Ovary (tissue), 7 donors: ENCODE measurements at regions not wholly inside any gene's neighbourhood (a gene's known extent, or its start where the extent isn't known, plus 50 kb on each side); places are given as distances from the start of the nearest gene placed in this dataset.

Experiments
- DNase-seq, 5 donors: peaks; one replicate each; pipeline ENCODE4 v3.0.0-alpha.2; 2019 to 2020
- H3K27ac ChIP-seq, 2 donors: fragments of 200-600 bp; one replicate each; pipeline versions ENCODE4 v1.5.1 to v1.8.0; 2019 to 2022
- H3K27me3 ChIP-seq: fragments of 200-600 bp; one replicate; pipeline ENCODE4 v1.8.0; 2022
- H3K36me3 ChIP-seq: fragments of 200-600 bp; sonication (generic); one replicate; pipeline ENCODE4 v1.5.1; 2019
- H3K4me1 ChIP-seq: one replicate; pipeline ENCODE4 v1.8.1; 2013; ENCODE audit warnings: mild to moderate bottlenecking, moderate library complexity; ENCODE audit not compliant: insufficient read depth
- H3K4me3 ChIP-seq: fragments of 200-600 bp; sonication (generic); one replicate; pipeline ENCODE4 v1.5.1; 2017
- H3K9me3 ChIP-seq, 2 donors: fragments of 200-600 bp in 1 of 2; sonication (generic) in 1 of 2; one replicate each; pipeline versions ENCODE4 v1.5.1 to v1.8.1; 2013 to 2019; ENCODE audit warnings: mild to moderate bottlenecking in 1 of 2, moderate library complexity in 1 of 2
- CTCF ChIP-seq, 3 donors: fragments of 450-650 bp in 2 of 3; fragments of 200-600 bp in 1 of 3; IDR thresholded peaks; one replicate each; pipeline versions ENCODE4 v1.5.1 to v1.8.0; 2016 to 2022; ENCODE audit warnings: antibody characterized with exemption in 3 of 3, mild to moderate bottlenecking in 1 of 3
- EP300 ChIP-seq: sonication (generic); formaldehyde crosslinking; IDR thresholded peaks from one replicate; pipeline ENCODE4 v1.6.1; 2017; ENCODE audit warnings: antibody characterized with exemption
- POLR2A ChIP-seq: fragments of 450-650 bp; IDR thresholded peaks from one replicate; pipeline ENCODE4 v1.6.1; 2017; ENCODE audit warnings: antibody characterized with exemption, mild to moderate bottlenecking, moderate library complexity
- WGBS, 3 donors: extraction: QIAGEN DNeasy Blood & Tissue Kit in 1 of 3; methylation state at CpG; one replicate each; pipeline versions ENCODE4 v1.1.5 to v1.1.7; 2013 to 2017; 5-methylcytosine and 5-hydroxymethylcytosine counted together
- intact Hi-C, 4 donors: fragments of 100-400 bp; cut with DNase I; formaldehyde crosslinking; loops; one replicate each; pipeline versions ENCODE4 v1.11.0 to v1.15.1; 2022 to 2023
- donor health status: DM: no; HTN: no; CAD: no; lungs with moderate emphysema.
- donor health status: DM: no; HTN: no; CAD: no.
- donor health status: Bipolar disorder and iron deficiency.
- donor health status: DM: no; HTN: no; CAD: no.
- donor health status: DM: yes; HTN: yes; CAD: no.

- TF ChIP-seq CTCF (IDR thresholded peaks at IDR 0.05) (no peak), POLR2A (no peak), EP300 (no peak)
- no peak overlapping the region for H3K4me3 ChIP-seq
- no peaks in the 10 kb centered on the region for H3K4me1 ChIP-seq
- no peak for DNase-seq
- H3K27ac ChIP-seq = no peak overlapping the region
- intact Hi-C loops = no loop called here
- peaks cover 0 to 6% of the 10 kb centered on the region in 2 donors for H3K9me3 ChIP-seq
- 75 to 85% (median 79%) methylated on average over 6 of the region's 6 CpGs for WGBS, 3 donors
- no peaks in the 10 kb centered on the region for H3K36me3 ChIP-seq
- no peaks in the 10 kb centered on the region for H3K27me3 ChIP-seq
These were observed 164.2 kb downstream of the PPIAL4G start for GRCh38 chr1:148318904-148319242.

DNA sequence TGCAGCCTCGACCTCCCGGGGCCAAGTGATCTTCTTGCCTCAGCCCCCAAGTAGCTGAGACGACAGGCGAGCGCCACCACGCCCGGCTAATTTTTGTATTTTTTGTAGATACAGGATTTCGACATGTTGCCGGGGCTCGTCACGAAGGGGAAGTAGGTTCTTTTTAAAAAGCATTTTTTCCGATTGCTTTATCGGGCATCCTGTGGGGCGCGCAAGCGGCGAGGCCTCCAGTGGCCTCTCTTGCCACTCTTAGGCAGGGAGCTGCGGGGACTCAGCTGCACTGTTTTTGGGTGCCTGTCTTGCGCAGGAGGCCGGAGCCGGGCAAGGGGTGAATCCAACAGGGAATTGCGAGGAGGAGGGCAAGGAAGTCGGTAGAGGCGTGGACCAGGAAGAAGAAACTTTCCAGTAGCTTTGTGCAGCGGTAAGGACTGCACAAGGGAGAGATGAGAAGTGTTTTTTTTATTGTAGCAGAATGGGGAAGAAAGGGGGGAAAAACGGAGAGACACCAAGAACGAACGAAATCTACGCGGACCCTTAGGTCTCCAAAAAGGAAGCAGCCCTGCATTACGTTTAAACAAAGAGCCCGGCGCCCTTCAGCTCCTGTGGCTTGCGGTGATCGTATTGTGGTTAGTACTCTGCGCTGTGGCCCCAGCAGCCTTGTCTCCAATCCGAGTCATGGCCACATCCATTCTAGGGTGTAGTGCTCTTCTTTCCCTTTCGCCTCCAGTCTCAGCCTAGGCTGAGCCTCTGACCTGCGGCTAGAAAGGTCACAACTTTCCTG, 164.8 kb downstream of the PPIAL4G start:
- no peak for TF ChIP-seq CTCF (IDR thresholded peaks at IDR 0.05)
- TF ChIP-seq POLR2A = no peak
- TF ChIP-seq EP300 = no peak
- DNase-seq = no peak
- H3K36me3 ChIP-seq = no peaks in the 10 kb centered on the region
- 16% methylated on average over 39 of the region's 39 CpGs for whole genome bisulfite sequencing, 3 donors
- H3K27ac ChIP-seq = no peak overlapping the region
- peaks cover 0 to 6% of the 10 kb centered on the region in 2 donors for H3K9me3 ChIP-seq
- H3K4me3 ChIP-seq = no peak overlapping the region
- H3K27me3 ChIP-seq = no peaks in the 10 kb centered on the region
- no peaks in the 10 kb centered on the region for H3K4me1 ChIP-seq
- intact Hi-C loops = no loop called here

DNA sequence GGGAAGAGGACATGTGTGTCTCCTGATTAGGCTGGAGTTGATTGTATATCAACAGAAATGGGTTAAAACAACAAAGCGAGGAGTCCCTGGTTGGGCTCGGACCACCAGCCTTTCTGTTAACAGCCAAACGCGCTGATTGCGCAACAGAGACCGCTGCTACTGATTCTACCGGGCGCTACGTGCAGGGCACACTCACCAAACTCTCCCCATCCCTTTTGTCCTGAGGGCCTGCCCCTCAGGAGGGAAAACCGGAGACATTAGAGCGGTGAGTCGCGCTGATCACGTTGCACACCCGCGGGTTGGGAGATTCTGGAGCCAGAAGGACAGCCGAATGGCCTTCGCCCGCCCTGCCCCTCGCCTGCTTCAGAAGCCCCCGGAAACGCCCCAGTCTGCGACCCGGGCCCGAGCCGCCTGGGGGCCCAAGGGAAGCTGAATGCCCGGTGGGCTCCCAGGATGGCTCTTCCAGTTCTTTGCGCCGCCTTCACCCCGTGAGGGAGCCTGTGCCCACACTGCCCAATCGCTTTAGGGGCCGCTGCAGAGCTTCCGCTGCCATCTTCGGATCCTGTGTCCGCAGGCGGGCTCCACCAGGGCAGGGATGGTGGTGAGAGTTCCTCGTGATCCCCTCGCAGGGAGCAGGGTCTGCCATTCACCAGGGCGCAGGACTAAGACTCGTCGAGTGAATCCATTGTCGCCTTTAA, 165.4 kb upstream of the NBPF11 start:
- no peak for DNase-seq
- no peaks in the 10 kb centered on the region for H3K27me3 ChIP-seq
- no peak for TF ChIP-seq POLR2A
- TF ChIP-seq EP300 = no peak
- no peak for TF ChIP-seq CTCF (IDR thresholded peaks at IDR 0.05)
- H3K9me3 ChIP-seq = peaks cover 0 to 6% of the 10 kb centered on the region in 2 donors
- intact Hi-C loops = no loop called here
- no peaks in the 10 kb centered on the region for H3K36me3 ChIP-seq
- no peak overlapping the region for H3K4me3 ChIP-seq
- 24 to 42% (median 29%) methylated on average over 40 to 42 of the region's 42 CpGs for WGBS, 3 donors
- H3K4me1 ChIP-seq = no peaks in the 10 kb centered on the region
- H3K27ac ChIP-seq = no peak overlapping the region

DNA sequence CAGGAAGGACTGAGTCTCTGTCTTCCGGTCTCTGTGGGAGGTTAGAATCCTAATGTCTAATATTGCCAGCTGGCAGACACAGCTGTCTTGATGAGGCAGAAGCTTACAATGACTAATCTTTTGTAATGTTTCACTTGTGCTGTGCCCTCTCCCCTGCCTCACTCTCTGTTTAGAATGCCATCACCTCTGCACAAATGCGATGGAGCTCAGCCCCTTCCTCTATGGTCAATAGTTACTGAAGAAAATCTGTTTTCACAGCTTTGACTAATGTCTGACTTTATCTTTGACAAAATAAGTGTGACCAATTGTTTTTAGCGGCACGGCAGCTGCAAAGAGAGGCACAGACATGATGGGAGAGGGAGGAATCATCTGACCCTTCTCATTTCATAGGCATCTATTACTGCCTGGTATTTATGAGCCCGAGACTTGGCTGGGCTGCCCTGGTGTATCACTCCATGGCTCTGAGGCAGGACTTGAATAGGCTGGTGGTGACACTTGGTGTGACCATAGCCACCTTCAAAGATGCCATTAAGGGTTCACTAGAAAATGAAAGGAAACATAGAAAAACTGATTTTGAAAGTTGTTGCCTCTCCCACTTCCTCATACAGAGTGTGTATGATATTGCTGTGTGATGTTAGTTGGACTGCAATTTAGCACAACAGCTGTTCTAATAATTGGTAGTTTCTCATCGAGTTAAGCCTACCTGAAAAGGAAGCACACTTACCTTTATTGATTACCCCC, 163.2 kb upstream of the NBPF11 start:
- Histone ChIP-seq H3K27me3 (no peaks in the 10 kb centered on the region), H3K27ac (no peak overlapping the region), H3K36me3 (no peaks in the 10 kb centered on the region), H3K9me3 (peaks cover 0 to 12% of the 10 kb centered on the region in 2 donors), H3K4me1 (no peaks in the 10 kb centered on the region), H3K4me3 (no peak overlapping the region)
- no peak for TF ChIP-seq EP300
- no peak for TF ChIP-seq POLR2A
- TF ChIP-seq CTCF (IDR thresholded peaks at IDR 0.05) = no peak
- intact Hi-C loops = no loop called here
- DNase-seq = no peak
- WGBS, 3 donors = 71 to 81% (median 78%) methylated on average over 6 of the region's 6 CpGs
